Upper lobe of left lung (tissue), 6 donors: ENCODE measurements at regions not wholly inside any gene's neighbourhood (a gene's known extent, or its start where the extent isn't known, plus 50 kb on each side); places are given as distances from the start of the nearest gene placed in this dataset.

Source experiments
- ATAC-seq, 2 donors: fragments of 200-7000 bp; cut with Tn5 transposase; one replicate each; pipeline ENCODE4 v1.9.1; 2022; ENCODE audit warnings: mild to moderate bottlenecking in 2 of 2, moderate library complexity in 2 of 2; ENCODE audit not compliant: low FRiP score in 2 of 2
- DNase-seq, 2 donors: peaks; one replicate each; pipeline ENCODE4 v3.0.0-alpha.2; 2019 to 2020
- H3K27ac ChIP-seq, 4 donors: fragments of 200-600 bp; sonication (generic); one replicate each; pipeline ENCODE4 v1.5.1; 2016 to 2019
- H3K27me3 ChIP-seq, 4 donors: fragments of 200-600 bp; sonication (generic); one replicate each; pipeline ENCODE4 v1.5.1; 2017 to 2019
- H3K36me3 ChIP-seq, 4 donors: fragments of 200-600 bp; sonication (generic); one replicate each; pipeline ENCODE4 v1.5.1; 2016 to 2019
- H3K4me1 ChIP-seq, 4 donors: fragments of 200-600 bp; sonication (generic); one replicate each; pipeline ENCODE4 v1.5.1; 2018 to 2019
- H3K4me3 ChIP-seq, 4 donors: fragments of 200-600 bp; sonication (generic); one replicate each; pipeline ENCODE4 v1.5.1; 2017 to 2019; ENCODE audit warnings: mild to moderate bottlenecking in 2 of 4, moderate library complexity in 1 of 4
- H3K9me3 ChIP-seq, 4 donors: fragments of 200-600 bp; sonication (generic); one replicate each; pipeline ENCODE4 v1.5.1; 2018 to 2019
- CTCF ChIP-seq, 6 experiments: fragments of 450-650 bp in 4 of 6; fragments of 200-600 bp in 2 of 6; sonication (generic) in 2 of 6; IDR thresholded peaks; one replicate each; pipeline ENCODE4 v1.5.1; 2016 to 2019; ENCODE audit warnings: antibody characterized with exemption in 6 of 6
- EP300 ChIP-seq, 4 donors: sonication (generic); formaldehyde crosslinking; IDR thresholded peaks; one replicate each; pipeline ENCODE4 v1.5.1; 2017; ENCODE audit warnings: antibody characterized with exemption in 4 of 4, control low read depth in 2 of 4
- POLR2A ChIP-seq, 4 donors: fragments of 450-650 bp; IDR thresholded peaks; one replicate each; pipeline ENCODE4 v1.5.1; 2016 to 2017; ENCODE audit warnings: antibody characterized with exemption in 4 of 4, mild to moderate bottlenecking in 2 of 4
- POLR2AphosphoS5 ChIP-seq, 2 donors: sonication (generic); formaldehyde crosslinking; IDR thresholded peaks; one replicate each; pipeline ENCODE4 v1.5.1; 2017; ENCODE audit warnings: antibody characterized with exemption in 2 of 2
- WGBS, 2 donors: methylation state at CpG; one replicate each; pipeline ENCODE4 v1.1.5; 2017 to 2018; 5-methylcytosine and 5-hydroxymethylcytosine counted together
- donor health status: DM: no; HTN: no; CAD: no; lungs with moderate emphysema.
- donor health status: DM: no; HTN: yes; CAD: no; lungs with severe emphysema.

GRCh38 chrX:147737690-147738089, 174.0 kb upstream of the FMR1 start:
- 60 to 66% methylated on average over 3 of the region's 3 CpGs for WGBS, 2 donors
- no peaks in the 10 kb centered on the region for H3K36me3 ChIP-seq
- no peak for TF ChIP-seq CTCF (IDR thresholded peaks at IDR 0.05)
- no peak for TF ChIP-seq EP300 (IDR thresholded peaks at IDR 0.05)
- no peak for TF ChIP-seq POLR2A (IDR thresholded peaks at IDR 0.05)
- TF ChIP-seq POLR2AphosphoS5 (IDR thresholded peaks at IDR 0.05) = no peak
- ATAC-seq (no peak), DNase-seq (no peak)
- no peaks in the 10 kb centered on the region for H3K9me3 ChIP-seq
- no peaks in the 10 kb centered on the region for H3K4me1 ChIP-seq
- H3K27ac ChIP-seq = no peak overlapping the region
- no peak overlapping the region for H3K4me3 ChIP-seq
- H3K27me3 ChIP-seq = no peaks in the 10 kb centered on the region

GRCh38 chrX:147738265-147738664, 173.5 kb upstream of the FMR1 start:
- no peak overlapping the region for H3K4me3 ChIP-seq
- H3K27me3 ChIP-seq = no peaks in the 10 kb centered on the region
- 63 to 64% methylated on average over 2 to 3 of the region's 3 CpGs for WGBS, 2 donors
- no peaks in the 10 kb centered on the region for H3K9me3 ChIP-seq
- TF ChIP-seq POLR2AphosphoS5 (IDR thresholded peaks at IDR 0.05) (no peak), CTCF (IDR thresholded peaks at IDR 0.05) (no peak), POLR2A (IDR thresholded peaks at IDR 0.05) (no peak), EP300 (IDR thresholded peaks at IDR 0.05) (no peak)
- H3K4me1 ChIP-seq = no peaks in the 10 kb centered on the region
- DNase-seq (no peak), ATAC-seq (no peak)
- no peak overlapping the region for H3K27ac ChIP-seq
- H3K36me3 ChIP-seq = no peaks in the 10 kb centered on the region

- H3K4me1 ChIP-seq = no peaks in the 10 kb centered on the region
These were observed 172.5 kb upstream of the FMR1 start for GRCh38 chrX:147739196-147739595.

GRCh38 chrX:147741776-147742175, 169.9 kb upstream of the FMR1 start:
- no peak overlapping the region for H3K4me3 ChIP-seq
- H3K9me3 ChIP-seq = no peaks in the 10 kb centered on the region
- no peak overlapping the region for H3K27ac ChIP-seq
- no peaks in the 10 kb centered on the region for H3K4me1 ChIP-seq
- no peaks in the 10 kb centered on the region for H3K36me3 ChIP-seq
- TF ChIP-seq CTCF (IDR thresholded peaks at IDR 0.05) = no peak
- TF ChIP-seq POLR2A (IDR thresholded peaks at IDR 0.05) = no peak
- TF ChIP-seq EP300 (IDR thresholded peaks at IDR 0.05) = no peak
- no peak for TF ChIP-seq POLR2AphosphoS5 (IDR thresholded peaks at IDR 0.05)
- DNase-seq (no peak), ATAC-seq (no peak)
- H3K27me3 ChIP-seq = no peaks in the 10 kb centered on the region
- WGBS, 2 donors = 79 to 85% methylated on average over 2 of the region's 2 CpGs

More at GRCh38 chrX:147739196-147739595, 172.5 kb upstream of the FMR1 start:
- ATAC-seq (no peak), DNase-seq (no peak)
- H3K27ac ChIP-seq = no peak overlapping the region
- H3K27me3 ChIP-seq = no peaks in the 10 kb centered on the region
- 63 to 71% methylated on average over 1 of the region's 1 CpG for WGBS, 2 donors
- TF ChIP-seq EP300 (IDR thresholded peaks at IDR 0.05) = no peak
- TF ChIP-seq POLR2AphosphoS5 (IDR thresholded peaks at IDR 0.05) = no peak
- TF ChIP-seq POLR2A (IDR thresholded peaks at IDR 0.05) = no peak
- no peak for TF ChIP-seq CTCF (IDR thresholded peaks at IDR 0.05)
- H3K4me3 ChIP-seq = no peak overlapping the region
- H3K36me3 ChIP-seq = no peaks in the 10 kb centered on the region
- H3K9me3 ChIP-seq = no peaks in the 10 kb centered on the region

GRCh38 chrX:147749308-147749707, 162.4 kb upstream of the FMR1 start:
- TF ChIP-seq EP300 (IDR thresholded peaks at IDR 0.05) = no peak
- Histone ChIP-seq H3K27me3 (no peaks in the 10 kb centered on the region), H3K4me1 (no peaks in the 10 kb centered on the region), H3K9me3 (no peaks in the 10 kb centered on the region), H3K27ac (no peak overlapping the region), H3K4me3 (no peak overlapping the region), H3K36me3 (no peaks in the 10 kb centered on the region)
- ATAC-seq = no peak
- 73 to 85% methylated on average over 2 of the region's 2 CpGs for WGBS, 2 donors
- no peak for DNase-seq
